Mesenchymal stem cell (in vitro differentiated cells and primary cell): ENCODE measurements at regions not wholly inside any gene's neighbourhood (a gene's known extent, or its start where the extent isn't known, plus 50 kb on each side); places are given as distances from the start of the nearest gene placed in this dataset.

Experiments
- DNase-seq: peaks from one replicate; pipeline ENCODE4 v3.0.0-alpha.2; 2013
- H2AFZ ChIP-seq: one replicate; pipeline ENCODE4 v1.6.1; 2013; ENCODE audit warnings: low read depth, mild to moderate bottlenecking, control low read depth, inconsistent platforms, low read length, moderate library complexity
- H2AK5ac ChIP-seq: 2 replicates; pipeline ENCODE4 v1.6.1; 2013; ENCODE audit warnings: low read length, moderate library complexity, mild to moderate bottlenecking, inconsistent platforms; ENCODE audit not compliant: severe bottlenecking
- H2BK120ac ChIP-seq: one replicate; pipeline ENCODE4 v1.6.1; 2013; ENCODE audit warnings: low read depth, mild to moderate bottlenecking, inconsistent platforms, low read length, moderate library complexity
- H2BK12ac ChIP-seq, 2 experiments: one replicate each; pipeline ENCODE4 v1.6.1; 2013; ENCODE audit warnings: inconsistent platforms in 2 of 2, low read length in 2 of 2, mild to moderate bottlenecking in 2 of 2, moderate library complexity in 2 of 2, control low read depth in 1 of 2
- H2BK15ac ChIP-seq: one replicate; pipeline ENCODE4 v1.6.1; 2013; ENCODE audit warnings: mild to moderate bottlenecking, low read depth, inconsistent platforms; ENCODE audit not compliant: poor library complexity, severe bottlenecking
- H2BK5ac ChIP-seq: 2 replicates; pipeline ENCODE4 v1.6.1; 2013; ENCODE audit warnings: low read depth, mild to moderate bottlenecking, low read length, control low read depth, inconsistent platforms; ENCODE audit not compliant: poor library complexity, severe bottlenecking
- H3K14ac ChIP-seq, 2 experiments: one replicate each; pipeline ENCODE4 v1.6.1; 2013; ENCODE audit warnings: inconsistent platforms in 2 of 2, low read length in 2 of 2, control low read depth in 1 of 2, mild to moderate bottlenecking in 1 of 2, moderate library complexity in 1 of 2
- H3K18ac ChIP-seq, 2 experiments: one replicate each; pipeline ENCODE4 v1.6.1; 2013; ENCODE audit warnings: inconsistent platforms in 2 of 2, low read length in 2 of 2, control low read depth in 1 of 2, low read depth in 1 of 2, mild to moderate bottlenecking in 1 of 2
- H3K23ac ChIP-seq, 2 experiments: one replicate each; pipeline ENCODE4 v1.6.1; 2013; ENCODE audit warnings: inconsistent platforms in 2 of 2, low read length in 2 of 2, mild to moderate bottlenecking in 2 of 2, moderate library complexity in 2 of 2, control low read depth in 1 of 2
- H3K27ac ChIP-seq: 2 replicates; pipeline ENCODE4 v1.5.1; 2013; ENCODE audit warnings: mild to moderate bottlenecking, moderate library complexity, low read length, control low read depth, inconsistent platforms; ENCODE audit not compliant: poor library complexity, severe bottlenecking
- H3K27me3 ChIP-seq, 2 experiments: 2 replicates each; pipeline versions ENCODE4 v1.6.1 to v1.7.0; 2013; ENCODE audit warnings: low read length in 2 of 2, mild to moderate bottlenecking in 2 of 2, moderate library complexity in 2 of 2, control low read depth in 1 of 2, inconsistent platforms in 1 of 2; ENCODE audit not compliant: control insufficient read depth in 1 of 2, insufficient read depth in 1 of 2
- H3K36me3 ChIP-seq, 2 experiments: 2 replicates each; pipeline versions ENCODE4 v1.6.1 to v1.7.0; 2013; ENCODE audit warnings: low read length in 2 of 2, control low read depth in 1 of 2, inconsistent platforms in 1 of 2, low read depth in 1 of 2, mild to moderate bottlenecking in 1 of 2; ENCODE audit not compliant: insufficient read depth in 2 of 2, control insufficient read depth in 1 of 2
- H3K4ac ChIP-seq, 2 experiments: one replicate each; pipeline ENCODE4 v1.6.1; 2013; ENCODE audit warnings: inconsistent platforms in 2 of 2, low read length in 2 of 2, mild to moderate bottlenecking in 2 of 2, moderate library complexity in 2 of 2, control low read depth in 1 of 2, low read depth in 1 of 2
- H3K4me1 ChIP-seq: 2 replicates; pipeline ENCODE4 v1.6.1; 2013; ENCODE audit warnings: low read depth, low read length, control low read depth; ENCODE audit not compliant: control insufficient read depth, insufficient read depth
- H3K4me2 ChIP-seq: 2 replicates; pipeline ENCODE4 v1.6.1; 2013; ENCODE audit warnings: low read length, mild to moderate bottlenecking, inconsistent platforms; ENCODE audit not compliant: poor library complexity, severe bottlenecking
- H3K4me3 ChIP-seq, 2 experiments: 2 replicates each; pipeline versions ENCODE4 v1.5.1 to v1.7.0; 2013; ENCODE audit warnings: low read length in 2 of 2, mild to moderate bottlenecking in 2 of 2, control low read depth in 1 of 2, low read depth in 1 of 2; ENCODE audit not compliant: insufficient read depth in 1 of 2
- H3K79me1 ChIP-seq: replicated peaks from 2 replicates; pipeline ENCODE4 v1.6.1; 2013; ENCODE audit warnings: mild to moderate bottlenecking, control low read depth, low read length, inconsistent platforms; ENCODE audit not compliant: poor library complexity, severe bottlenecking
- H3K9ac ChIP-seq: 2 replicates; pipeline ENCODE4 v1.7.0; 2013; ENCODE audit warnings: mild to moderate bottlenecking, low read length, moderate library complexity
- H3K9me3 ChIP-seq: 2 replicates; pipeline ENCODE4 v1.7.0; 2013; ENCODE audit warnings: mild to moderate bottlenecking, low read length; ENCODE audit not compliant: control insufficient read depth
- H4K8ac ChIP-seq: one replicate; pipeline ENCODE4 v1.6.1; 2013; ENCODE audit warnings: inconsistent platforms, mild to moderate bottlenecking, low read length, moderate library complexity
- H4K91ac ChIP-seq: one replicate; pipeline ENCODE4 v1.6.1; 2013; ENCODE audit warnings: mild to moderate bottlenecking, low read length, inconsistent platforms
- WGBS: methylation state at CpG from one replicate; pipeline ENCODE4 v1.1.7; 2013; ENCODE audit warnings: mixed read lengths; 5-methylcytosine and 5-hydroxymethylcytosine counted together

DNA sequence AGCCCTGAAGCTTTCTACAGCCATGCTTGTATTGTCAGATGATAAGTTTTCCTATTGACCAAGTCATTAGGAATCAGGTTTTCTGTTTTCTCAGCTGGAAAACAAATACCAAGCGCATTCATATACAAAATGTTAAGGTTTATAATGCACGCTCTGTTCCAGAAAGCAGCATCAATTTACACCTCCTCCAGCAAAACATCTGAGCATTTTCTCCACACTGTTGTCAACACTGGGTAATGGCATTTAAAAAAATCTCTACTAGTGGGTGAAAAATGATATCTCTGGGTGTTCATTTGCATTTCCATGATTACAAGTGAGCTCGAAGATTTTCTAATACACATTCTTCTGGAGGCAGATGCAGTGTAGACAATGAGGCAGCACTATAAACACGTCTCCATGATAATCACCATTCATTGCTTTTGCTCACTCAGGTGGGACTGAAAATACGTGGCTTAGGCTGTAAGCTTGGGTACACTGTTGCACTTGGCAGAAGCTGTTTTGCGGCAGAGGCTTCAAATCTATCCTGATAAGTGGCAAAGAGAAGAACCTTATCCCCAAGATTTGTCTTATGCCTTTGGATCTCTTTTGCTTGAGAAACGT, 114.8 kb upstream of the PLPP4 start:
- H3K4me1 ChIP-seq, result no peaks in the 10 kb centered on the region
- 63% methylated on average over 7 of the region's 7 CpGs for WGBS

DNA sequence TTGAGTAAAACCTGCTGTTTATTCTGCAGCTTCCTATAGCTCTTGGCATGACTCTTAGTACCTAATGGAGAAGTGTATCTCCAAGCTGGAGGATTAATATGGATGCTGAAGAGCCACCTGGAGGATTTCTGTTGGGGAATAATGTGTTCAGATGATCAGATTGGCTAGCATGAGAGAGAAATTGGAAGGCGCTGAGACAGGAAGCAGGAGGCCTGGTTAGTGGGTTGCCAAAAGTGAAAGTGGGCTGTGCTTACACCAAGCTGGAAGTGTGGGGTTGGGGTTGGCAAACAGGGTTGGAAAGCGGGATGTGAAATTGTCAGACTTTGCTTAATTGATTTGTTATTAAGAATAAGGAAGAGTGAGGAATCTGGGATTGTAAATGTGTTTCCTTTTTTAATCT, 111.8 kb upstream of the PLPP4 start:
- H2BK12ac ChIP-seq, result no peak overlapping the region
- no peak for DNase-seq
- WGBS, result 86% methylated on average over 2 of the region's 2 CpGs
- no peaks in the 10 kb centered on the region for H3K27me3 ChIP-seq
- H3K9me3 ChIP-seq, result no peaks in the 10 kb centered on the region
- H3K4me3 ChIP-seq, result no peak overlapping the region
- no peak overlapping the region for H3K9ac ChIP-seq
- no peak overlapping the region for H3K4ac ChIP-seq
- no peak overlapping the region for H3K27ac ChIP-seq
- no peak overlapping the region for H2BK5ac ChIP-seq
- H3K14ac ChIP-seq, result no peak overlapping the region
- no peak overlapping the region for H2AK5ac ChIP-seq
- H3K79me1 ChIP-seq, result no peaks in the 10 kb centered on the region
- H3K4me1 ChIP-seq, result no peaks in the 10 kb centered on the region
- no peak overlapping the region for H4K8ac ChIP-seq
- no peak overlapping the region for H2BK120ac ChIP-seq
- no peak overlapping the region for H4K91ac ChIP-seq
- no peaks in the 10 kb centered on the region for H3K36me3 ChIP-seq
- H3K23ac ChIP-seq, result no peak overlapping the region
- no peak overlapping the region for H3K18ac ChIP-seq
- H2BK15ac ChIP-seq, result no peak overlapping the region
- H2AFZ ChIP-seq, result no peak overlapping the region
- H3K4me2 ChIP-seq, result no peak overlapping the region

More for the DNA sequence above, 114.8 kb upstream of the PLPP4 start:
- H3K4me3 ChIP-seq, result no peak overlapping the region
- no peak overlapping the region for H3K14ac ChIP-seq
- no peak overlapping the region for H3K9ac ChIP-seq
- H3K27ac ChIP-seq, result no peak overlapping the region
- H3K36me3 ChIP-seq, result no peaks in the 10 kb centered on the region
- H2AFZ ChIP-seq, result no peak overlapping the region
- H3K9me3 ChIP-seq, result no peaks in the 10 kb centered on the region
- H2BK120ac ChIP-seq, result no peak overlapping the region
- no peak overlapping the region for H3K4me2 ChIP-seq
- H3K23ac ChIP-seq, result no peak overlapping the region
- no peaks in the 10 kb centered on the region for H3K79me1 ChIP-seq
- H2BK15ac ChIP-seq, result no peak overlapping the region
- no peak overlapping the region for H3K18ac ChIP-seq
- H3K4ac ChIP-seq, result no peak overlapping the region
- DNase-seq, result no peak
- H4K8ac ChIP-seq, result no peak overlapping the region
- no peak overlapping the region for H4K91ac ChIP-seq
- H2BK12ac ChIP-seq, result no peak overlapping the region
- H3K27me3 ChIP-seq, result no peaks in the 10 kb centered on the region
- H2BK5ac ChIP-seq, result no peak overlapping the region
- H2AK5ac ChIP-seq, result no peak overlapping the region

DNA sequence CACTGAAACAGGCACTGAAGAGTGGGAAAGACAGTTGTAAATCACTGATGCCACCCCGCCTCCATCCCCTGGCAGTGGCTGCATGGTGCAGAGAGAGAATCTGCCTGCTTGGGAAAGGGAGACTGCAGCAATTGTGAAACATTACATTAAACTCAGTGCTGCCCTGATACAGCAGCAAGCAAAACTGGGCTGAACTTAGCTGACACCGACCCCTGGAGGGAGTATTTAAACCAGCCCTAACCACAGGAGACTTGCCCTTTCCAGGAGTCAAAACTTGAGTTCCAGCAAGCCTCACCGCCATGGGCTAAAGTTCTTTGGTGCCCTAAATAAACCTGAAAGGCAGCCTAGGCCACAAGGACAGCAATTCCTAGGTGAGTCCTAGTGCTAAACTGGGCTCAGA, 109.4 kb upstream of the PLPP4 start:
- no peak for DNase-seq
- no peak overlapping the region for H4K91ac ChIP-seq
- H3K27ac ChIP-seq, result no peak overlapping the region
- no peak overlapping the region for H2BK120ac ChIP-seq
- H3K9me3 ChIP-seq, result no peaks in the 10 kb centered on the region
- no peaks in the 10 kb centered on the region for H3K4me1 ChIP-seq
- WGBS, result 31% methylated on average over 2 of the region's 3 CpGs
- no peak overlapping the region for H3K14ac ChIP-seq
- no peak overlapping the region for H3K23ac ChIP-seq
- no peak overlapping the region for H2BK15ac ChIP-seq
- H3K9ac ChIP-seq, result no peak overlapping the region
- no peak overlapping the region for H4K8ac ChIP-seq
- H3K27me3 ChIP-seq, result no peaks in the 10 kb centered on the region
- H3K4me3 ChIP-seq, result no peak overlapping the region
- H3K4ac ChIP-seq, result no peak overlapping the region
- no peaks in the 10 kb centered on the region for H3K36me3 ChIP-seq
- no peak overlapping the region for H2BK5ac ChIP-seq
- no peak overlapping the region for H3K18ac ChIP-seq
- no peak overlapping the region for H3K4me2 ChIP-seq
- H2AK5ac ChIP-seq, result no peak overlapping the region
- H2BK12ac ChIP-seq, result no peak overlapping the region
- H3K79me1 ChIP-seq, result no peaks in the 10 kb centered on the region
- H2AFZ ChIP-seq, result no peak overlapping the region

DNA sequence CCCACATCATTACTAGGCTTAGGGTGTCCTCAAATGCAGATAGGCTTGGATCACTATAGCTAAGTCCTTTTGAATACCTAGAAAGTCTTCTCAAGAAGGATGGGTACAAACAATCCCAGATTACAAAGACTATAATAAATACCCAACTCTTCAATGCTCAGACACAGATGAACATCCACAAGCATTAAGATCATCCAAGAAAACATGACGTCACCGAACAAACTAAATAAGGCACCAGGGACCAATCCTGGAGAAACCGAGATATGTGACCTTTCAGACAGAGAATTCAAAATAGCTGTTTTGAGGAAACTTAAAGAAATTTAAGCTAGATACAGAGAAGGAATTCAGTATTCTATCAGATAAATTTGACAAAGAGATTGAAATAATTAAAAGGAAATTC, 108.0 kb upstream of the PLPP4 start:
- Histone ChIP-seq H3K9me3 (peaks cover 7% of the 10 kb centered on the region), H4K91ac (no peak overlapping the region), H2AK5ac (no peak overlapping the region), H3K4me3 (no peak overlapping the region), H2BK15ac (no peak overlapping the region), H3K27me3 (no peaks in the 10 kb centered on the region), H2BK12ac (no peak overlapping the region), H3K23ac (no peak overlapping the region), H3K36me3 (no peaks in the 10 kb centered on the region), H3K27ac (no peak overlapping the region), H3K9ac (no peak overlapping the region), H3K14ac (no peak overlapping the region), H2AFZ (no peak overlapping the region), H3K4ac (no peak overlapping the region), H3K4me2 (no peak overlapping the region), H4K8ac (no peak overlapping the region), H3K4me1 (no peaks in the 10 kb centered on the region), H2BK120ac (no peak overlapping the region), H2BK5ac (no peak overlapping the region), H3K18ac (no peak overlapping the region), H3K79me1 (no peaks in the 10 kb centered on the region)
- DNase-seq, result no peak
- 96% methylated on average over 3 of the region's 3 CpGs for WGBS
